GM21367 (cell line): ENCODE measurements at regions not wholly inside any gene's neighbourhood (a gene's known extent, or its start where the extent isn't known, plus 50 kb on each side); places are given as distances from the start of the nearest gene placed in this dataset.
"Not testable (repeated sequence)": the region's sequence is repeated elsewhere in the genome, so short reads cannot be mapped to it uniquely, and the experiment has no call there.

ENCODE experiments used
- ATAC-seq: cut with Tn5 transposase; IDR thresholded peaks from one replicate; pipeline ENCODE4 v1.9.1; 2021; ENCODE audit not compliant: unreplicated experiment

GRCh38 chr21:16211339-16212303 is 481.8 kb downstream of the USP25 start:
- ATAC-seq = no peak

- ATAC-seq = no peak
Observed at GRCh38 chr21:16213518-16213917, 483.7 kb downstream of the USP25 start.

GRCh38 chr21:16215193-16215592 is 485.4 kb downstream of the USP25 start:
- no peak for ATAC-seq

GRCh38 chr21:16215663-16216183 is 485.9 kb downstream of the USP25 start:
- ATAC-seq = no peak

GRCh38 chr21:16216288-16216962 is 486.6 kb downstream of the USP25 start:
- ATAC-seq = no peak

GRCh38 chr21:16218682-16219343 is 489.0 kb downstream of the USP25 start:
- no peak for ATAC-seq

- ATAC-seq = not testable (repeated sequence)
Observed at GRCh38 chr21:16224756-16225155, 495.0 kb downstream of the USP25 start.

- no peak for ATAC-seq
Observed at GRCh38 chr21:16239659-16240265, 510.0 kb downstream of the USP25 start.

- no peak for ATAC-seq
Observed at GRCh38 chr21:16241016-16241415, 511.2 kb downstream of the USP25 start.

GRCh38 chr21:16241479-16241963 is 511.7 kb downstream of the USP25 start:
- no peak for ATAC-seq

- ATAC-seq = no peak
Observed at GRCh38 chr21:16243396-16243795, 513.6 kb downstream of the USP25 start.

GRCh38 chr21:16248705-16249104 is 518.9 kb downstream of the USP25 start:
- ATAC-seq = no peak

GRCh38 chr21:16250273-16250672 is 520.5 kb downstream of the USP25 start:
- ATAC-seq = no peak

GRCh38 chr21:16258844-16259611 is 529.2 kb downstream of the USP25 start:
- no peak for ATAC-seq

GRCh38 chr21:16262091-16262490 is 532.3 kb downstream of the USP25 start:
- no peak for ATAC-seq

GRCh38 chr21:16264319-16264718 is 534.5 kb downstream of the USP25 start:
- ATAC-seq = no peak

GRCh38 chr21:16269476-16269875 is 539.7 kb downstream of the USP25 start:
- no peak for ATAC-seq

GRCh38 chr21:16279731-16280581 is 550.2 kb downstream of the USP25 start:
- ATAC-seq = no peak

GRCh38 chr21:16280686-16281091 is 550.9 kb downstream of the USP25 start:
- ATAC-seq = no peak
